HepG2 (cell line): ENCODE measurements at regions not wholly inside any gene's neighbourhood (a gene's known extent, or its start where the extent isn't known, plus 50 kb on each side); places are given as distances from the start of the nearest gene placed in this dataset.

Source experiments
- ATAC-seq: fragments of 200-7000 bp; cut with Tn5 transposase; 3 replicates; pipeline ENCODE4 v1.9.1; 2020; ENCODE audit warnings: mild to moderate bottlenecking, moderate library complexity
- BruUV-seq: library from RNA; stranded (reverse); fragments of 400-500 nt; replicated peaks from 2 replicates; lab custom pipeline; 2021; lab: Mats Ljungman, UMichigan
- CTCF ChIA-PET: fragments of 300-600 bp; formaldehyde crosslinking; extraction: SDS; loops from one replicate; lab custom pipeline; 2021; ENCODE audit warnings: low total read pairs, inconsistent platforms, low intra/inter-chr PET ratio; lab: Yijun Ruan, JAX
- POLR2A ChIA-PET: fragments of 350-600 bp; sonication (Branson Sonifier 250); formaldehyde crosslinking; loops from one replicate; lab custom pipeline; 2020; ENCODE audit warnings: antibody characterized with exemption, inconsistent platforms; lab: Yijun Ruan, JAX
- DNase-seq: peaks from one replicate; pipeline ENCODE4 v3.0.0-alpha.2; 2015; ENCODE audit warnings: low spot score
- FAIRE-seq: peaks from 3 replicates; lab custom pipeline; 2011; peaks lifted over from hg19 to GRCh38; lab: Jason Lieb, UNC
- H2AFZ ChIP-seq: one replicate; pipeline ENCODE4 v1.6.1; 2011; ENCODE audit warnings: low read length, inconsistent platforms
- H3K27ac ChIP-seq: fragments of 300-600 bp; 3 replicates; pipeline ENCODE4 v1.8.0; 2011; ENCODE audit warnings: mixed run types, mild to moderate bottlenecking, mixed read lengths, low read length, inconsistent platforms; ENCODE audit not compliant: insufficient read depth; ENCODE audit errors: extremely low read length
- H3K27me3 ChIP-seq, 2 experiments: fragments of 200-600 bp in 1 of 2; 2 replicates in 1 of 2; 3 replicates in 1 of 2; pipeline versions ENCODE4 v1.6.0 to v1.8.0; 2011; ENCODE audit warnings: low read length in 2 of 2, mild to moderate bottlenecking in 2 of 2, moderate library complexity in 2 of 2, inconsistent platforms in 1 of 2; ENCODE audit not compliant: insufficient read depth in 2 of 2, control insufficient read depth in 1 of 2
- H3K36me3 ChIP-seq, 2 experiments: fragments of 200-600 bp in 1 of 2; replicated peaks in 1 of 2; 2 replicates in 1 of 2; 3 replicates in 1 of 2; pipeline versions ENCODE4 v1.5.1 to v1.8.0; 2011; ENCODE audit warnings: low read length in 2 of 2, inconsistent platforms in 1 of 2; ENCODE audit not compliant: insufficient read depth in 2 of 2, control insufficient read depth in 1 of 2
- H3K4me1 ChIP-seq: 2 replicates; pipeline ENCODE4 v1.5.1; 2012; ENCODE audit warnings: low read length, inconsistent platforms; ENCODE audit not compliant: insufficient read depth
- H3K4me2 ChIP-seq: 2 replicates; pipeline ENCODE4 v1.6.0; 2011; ENCODE audit warnings: low read depth, low read length, inconsistent platforms
- H3K4me3 ChIP-seq, 3 experiments: fragments of 200-600 bp in 1 of 3; sonication (generic), shearing (Covaris generic) in 1 of 3; replicated peaks in 1 of 3; 2 replicates each; pipeline ENCODE4 v1.5.1; 2011 to 2016; ENCODE audit warnings: low read length in 3 of 3, inconsistent platforms in 2 of 3, low read depth in 2 of 3, mild to moderate bottlenecking in 2 of 3, control low read depth in 1 of 3, mixed read lengths in 1 of 3; ENCODE audit not compliant: insufficient read depth in 1 of 3
- H3K79me2 ChIP-seq: one replicate; pipeline ENCODE4 v1.6.1; 2011; ENCODE audit warnings: low read length, inconsistent platforms; ENCODE audit not compliant: insufficient read depth
- H3K9ac ChIP-seq: 2 replicates; pipeline ENCODE4 v1.6.0; 2011; ENCODE audit warnings: mild to moderate bottlenecking, low read depth, low read length, inconsistent platforms; ENCODE audit not compliant: insufficient read depth
- H3K9me3 ChIP-seq: 2 replicates; pipeline ENCODE4 v1.5.1; 2012; ENCODE audit warnings: mild to moderate bottlenecking, low read length
- H4K20me1 ChIP-seq: 2 replicates; pipeline ENCODE4 v1.6.0; 2011; ENCODE audit warnings: inconsistent platforms, mild to moderate bottlenecking, low read length, moderate library complexity; ENCODE audit not compliant: insufficient read depth
- CCDC6 ChIP-seq: sonication (generic); formaldehyde crosslinking; IDR thresholded peaks from 2 replicates; pipeline ENCODE4 v1.8.1; 2022; ENCODE audit warnings: mild to moderate bottlenecking, missing genetic modification reagents, moderate library complexity
- ETV5 ChIP-seq: IDR thresholded peaks from 2 replicates; pipeline ENCODE4 v1.6.1; 2018; ENCODE audit warnings: missing biosample characterization, missing genetic modification reagents, inconsistent platforms, borderline replicate concordance
- MLLT10 ChIP-seq: sonication (generic); formaldehyde crosslinking; IDR thresholded peaks from 2 replicates; pipeline ENCODE4 v1.4.0; 2020; ENCODE audit warnings: missing genetic modification reagents
- NAIF1 ChIP-seq: sonication (generic); formaldehyde crosslinking; IDR thresholded peaks from 2 replicates; pipeline ENCODE4 v1.5.0; 2020; ENCODE audit warnings: mild to moderate bottlenecking, missing genetic modification reagents, borderline replicate concordance
- NKX3-1 ChIP-seq: sonication (generic); formaldehyde crosslinking; IDR thresholded peaks from 2 replicates; pipeline ENCODE4 v1.5.0; 2020; ENCODE audit warnings: missing genetic modification reagents
- NRL ChIP-seq: sonication (generic); formaldehyde crosslinking; IDR thresholded peaks from 2 replicates; pipeline ENCODE4 v1.5.0; 2020; ENCODE audit warnings: missing genetic modification reagents, mild to moderate bottlenecking, moderate library complexity, borderline replicate concordance
- PRDM10 ChIP-seq: sonication (generic); formaldehyde crosslinking; IDR thresholded peaks from 2 replicates; pipeline ENCODE4 v1.4.0; 2020; ENCODE audit warnings: low read depth, missing genetic modification reagents
- RBAK ChIP-seq: sonication (generic); formaldehyde crosslinking; IDR thresholded peaks from 2 replicates; pipeline ENCODE4 v1.5.1; 2020; ENCODE audit warnings: mild to moderate bottlenecking, missing genetic modification reagents
- RBM39 ChIP-seq: fragments of 200-400 bp; formaldehyde crosslinking; IDR thresholded peaks from one replicate; pipeline ENCODE4 v1.6.1; 2018; ENCODE audit warnings: antibody characterized with exemption, mild to moderate bottlenecking, low read depth, low read length; ENCODE audit not compliant: poor library complexity, severe bottlenecking
- THRA ChIP-seq: sonication (generic); formaldehyde crosslinking; IDR thresholded peaks from 2 replicates; pipeline ENCODE4 v1.4.0; 2020; ENCODE audit warnings: missing genetic modification reagents, borderline replicate concordance
- ZNF367 ChIP-seq: sonication (generic); formaldehyde crosslinking; IDR thresholded peaks from 2 replicates; pipeline ENCODE4 v1.4.0; 2020; ENCODE audit warnings: missing genetic modification reagents, borderline replicate concordance
- ZNF703 ChIP-seq: sonication (generic); formaldehyde crosslinking; IDR thresholded peaks from 2 replicates; pipeline ENCODE4 v1.5.1; 2020; ENCODE audit warnings: missing genetic modification reagents, mild to moderate bottlenecking, moderate library complexity, borderline replicate concordance
- ZNF781 ChIP-seq: sonication (generic); formaldehyde crosslinking; IDR thresholded peaks from 2 replicates; pipeline ENCODE4 v1.5.1; 2020; ENCODE audit warnings: borderline replicate concordance, mild to moderate bottlenecking, missing genetic modification reagents; ENCODE audit errors: not compliant biosample characterization
- WGBS: methylation state at CpG from one replicate; pipeline ENCODE4 v1.1.6; 2017; ENCODE audit warnings: low lambda C conversion rate; 5-methylcytosine and 5-hydroxymethylcytosine counted together
- in situ Hi-C: cut with HindIII; loops from 2 replicates; pipeline ENCODE4 v1.10.0; 2017; ENCODE audit warnings: low pct_unique_long_range_greater_than_20kb; ENCODE audit not compliant: extremely low pct_ligation_motif_present
- intact Hi-C: fragments of 100-400 bp; cut with micrococcal nuclease; formaldehyde crosslinking; loops from one replicate; pipeline ENCODE4 v1.10.0; 2022; ENCODE audit not compliant: unreplicated experiment

GRCh38 chr21:27062443-27062842 is 95.6 kb upstream of the ADAMTS5 start:
- Histone ChIP-seq H3K79me2 (no peaks in the 10 kb centered on the region), H3K36me3 (no peaks in the 10 kb centered on the region), H3K27me3 (no peaks in the 10 kb centered on the region), H4K20me1 (no peaks in the 10 kb centered on the region), H3K9ac (no peak overlapping the region), H3K4me2 (no peak overlapping the region), H2AFZ (no peak overlapping the region), H3K4me3 (no peak overlapping the region), H3K9me3 (peaks cover 90% of the 10 kb centered on the region), H3K4me1 (no peaks in the 10 kb centered on the region), H3K27ac (no peak overlapping the region)
- in situ Hi-C loops (no loop called here), intact Hi-C loops (no loop called here)
- TF ChIP-seq RBAK (CRISPR knock-in tag) (no peak), MLLT10 (no peak), CCDC6 (CRISPR knock-in tag) (no peak), NRL (no peak), ZNF367 (CRISPR knock-in tag) (no peak), NAIF1 (CRISPR knock-in tag) (no peak), ZNF781 (CRISPR knock-in tag) (no peak), ZNF703 (CRISPR knock-in tag) (no peak), PRDM10 (CRISPR knock-in tag) (no peak), RBM39 (no peak), ETV5 (CRISPR knock-in tag) (no peak), NKX3-1 (CRISPR knock-in tag) (no peak), THRA (CRISPR knock-in tag) (no peak)
- CTCF ChIA-PET: no interaction called here
- FAIRE-seq (no peak), ATAC-seq (no peak), DNase-seq (no peak)
- POLR2A ChIA-PET: no interaction called here
- no TSS peak for BruUV-seq
- WGBS: 4% methylated on average over 1 of the region's 1 CpG
